Coronary artery (tissue), 2 donors: ENCODE measurements at regions not wholly inside any gene's neighbourhood (a gene's known extent, or its start where the extent isn't known, plus 50 kb on each side); places are given as distances from the start of the nearest gene placed in this dataset.
"Not testable (repeated sequence)": the region's sequence is repeated elsewhere in the genome, so short reads cannot be mapped to it uniquely, and the experiment has no call there.

Source experiments
- DNase-seq: peaks from one replicate; pipeline ENCODE4 v3.0.0-alpha.2; 2017; ENCODE audit warnings: low spot score
- H3K27ac ChIP-seq, 2 donors: fragments of 200-600 bp; sonication (generic); one replicate each; pipeline ENCODE4 v1.5.1; 2016 to 2019
- H3K4me3 ChIP-seq: fragments of 200-600 bp; sonication (generic); 2 replicates; pipeline ENCODE4 v1.5.1; 2016; ENCODE audit warnings: mild to moderate bottlenecking, moderate library complexity

- not testable (repeated sequence) for H3K27ac ChIP-seq, DNase-seq, H3K4me3 ChIP-seq
These were observed 304.0 kb downstream of the ZNF479 start for GRCh38 chr7:56828078-56828860.

- H3K27ac ChIP-seq, H3K4me3 ChIP-seq, DNase-seq: not testable (repeated sequence)
These were observed 304.7 kb downstream of the ZNF479 start for GRCh38 chr7:56827539-56827938.

GRCh38 chr7:56826556-56826955 lies 305.7 kb downstream of the ZNF479 start:
- H3K27ac ChIP-seq, H3K4me3 ChIP-seq, DNase-seq: not testable (repeated sequence)

GRCh38 chr7:56825756-56826540 lies 306.3 kb downstream of the ZNF479 start:
- not testable (repeated sequence) for H3K27ac ChIP-seq, DNase-seq, H3K4me3 ChIP-seq

GRCh38 chr7:56825121-56825520 lies 307.1 kb downstream of the ZNF479 start:
- DNase-seq, H3K27ac ChIP-seq: not testable (repeated sequence)

GRCh38 chr7:56823872-56824635 lies 308.2 kb downstream of the ZNF479 start:
- H3K4me3 ChIP-seq, DNase-seq, H3K27ac ChIP-seq: not testable (repeated sequence)

More at GRCh38 chr7:56825121-56825520, 307.1 kb downstream of the ZNF479 start:
- H3K4me3 ChIP-seq = not testable (repeated sequence)

- H3K27ac ChIP-seq, DNase-seq, H3K4me3 ChIP-seq: not testable (repeated sequence)
These were observed 309.0 kb downstream of the ZNF479 start for GRCh38 chr7:56823231-56823630.

- not testable (repeated sequence) for DNase-seq, H3K4me3 ChIP-seq, H3K27ac ChIP-seq
These were observed 310.1 kb downstream of the ZNF479 start for GRCh38 chr7:56822153-56822552.

GRCh38 chr7:56821561-56821960 lies 310.7 kb downstream of the ZNF479 start:
- H3K4me3 ChIP-seq, H3K27ac ChIP-seq, DNase-seq: not testable (repeated sequence)

GRCh38 chr7:56818261-56818660 lies 314.0 kb downstream of the ZNF479 start:
- DNase-seq, H3K4me3 ChIP-seq, H3K27ac ChIP-seq: not testable (repeated sequence)

- not testable (repeated sequence) for H3K4me3 ChIP-seq, DNase-seq, H3K27ac ChIP-seq
These were observed 317.3 kb downstream of the ZNF479 start for GRCh38 chr7:56814911-56815310.

- H3K4me3 ChIP-seq, DNase-seq, H3K27ac ChIP-seq: not testable (repeated sequence)
These were observed 317.8 kb downstream of the ZNF479 start for GRCh38 chr7:56814390-56814789.

- DNase-seq, H3K27ac ChIP-seq, H3K4me3 ChIP-seq: not testable (repeated sequence)
These were observed 318.3 kb downstream of the ZNF479 start for GRCh38 chr7:56813975-56814374.

- not testable (repeated sequence) for DNase-seq, H3K27ac ChIP-seq, H3K4me3 ChIP-seq
These were observed 320.6 kb downstream of the ZNF479 start for GRCh38 chr7:56811516-56812070.
